Keratinocyte (primary cell): ENCODE measurements at regions not wholly inside any gene's neighbourhood (a gene's known extent, or its start where the extent isn't known, plus 50 kb on each side); places are given as distances from the start of the nearest gene placed in this dataset.

Experiments
- CTCF ChIP-seq, 3 experiments: IDR thresholded peaks in 1 of 3; conservative IDR thresholded peaks in 1 of 3; optimal IDR thresholded peaks in 1 of 3; 2 replicates in 2 of 3; 3 replicates in 1 of 3; pipeline versions ENCODE3 to v1.5.1; 2011; ENCODE audit warnings: low read length in 3 of 3, mild to moderate bottlenecking in 3 of 3, moderate library complexity in 2 of 3, control low read depth in 1 of 3, inconsistent platforms in 1 of 3; ENCODE audit not compliant: insufficient read depth in 2 of 3; ENCODE audit errors: extremely low read depth in 1 of 3
- EZH2 ChIP-seq: IDR thresholded peaks from one replicate; pipeline ENCODE4 v1.6.1; 2012; ENCODE audit warnings: inconsistent platforms, mild to moderate bottlenecking, low read length, moderate library complexity

- TF ChIP-seq CTCF (optimal IDR thresholded peaks at IDR 0.05 in 1 of 3, IDR thresholded peaks at IDR 0.05 in 1 of 3, conservative IDR thresholded peaks at IDR 0.05 in 1 of 3; ENCODE audit: extremely low read depth in 1 of 3, insufficient read depth in 2 of 3, low read length in 3 of 3) (no peak), EZH2 (no peak)
These were observed 188.4 kb downstream of the PAH start for GRCh38 chr12:102728506-102729242.
